Caco-2 (cell line): ENCODE measurements at regions not wholly inside any gene's neighbourhood (a gene's known extent, or its start where the extent isn't known, plus 50 kb on each side); places are given as distances from the start of the nearest gene placed in this dataset.

Source experiments
- BruUV-seq: library from RNA; stranded (reverse); fragments of 400-500 nt; replicated peaks from 2 replicates; lab custom pipeline; 2021; lab: Mats Ljungman, UMichigan
- CTCF ChIA-PET: fragments of 300-600 bp; sonication (Branson Sonifier 250); formaldehyde crosslinking; loops from one replicate; lab custom pipeline; 2022; ENCODE audit warnings: antibody characterized with exemption; lab: Charles Lee
- POLR2A ChIA-PET: fragments of 300-600 bp; sonication (Branson Sonifier 250); formaldehyde crosslinking; loops from one replicate; lab custom pipeline; 2022; ENCODE audit warnings: antibody characterized with exemption; lab: Charles Lee
- DNase-seq, 2 experiments: peaks; one replicate each; pipeline versions ENCODE4 v3.0.0 to v3.0.0-alpha.2; 2020 to 2022
- H3K27me3 ChIP-seq: replicated peaks from 2 replicates; pipeline ENCODE4 v1.6.0; 2011; ENCODE audit warnings: low read length; ENCODE audit not compliant: control insufficient read depth, insufficient read depth
- H3K36me3 ChIP-seq: 2 replicates; pipeline ENCODE4 v1.5.1; 2011; ENCODE audit warnings: low read length; ENCODE audit not compliant: control insufficient read depth, insufficient read depth
- H3K4me1 ChIP-seq: fragments of 250-450 bp; sonication (Bioruptor Pico); 2 replicates; pipeline ENCODE4 v1.5.1; 2020; ENCODE audit warnings: mild to moderate bottlenecking
- H3K4me3 ChIP-seq: 2 replicates; pipeline ENCODE4 v1.5.1; 2011; ENCODE audit warnings: low read depth, mild to moderate bottlenecking, control low read depth, low read length
- H3K9me3 ChIP-seq: fragments of 250-450 bp; sonication (Bioruptor Pico); 2 replicates; pipeline ENCODE4 v1.5.1; 2020; ENCODE audit warnings: mild to moderate bottlenecking, moderate library complexity
- H3K27ac Mint-ChIP-seq: one replicate; pipeline ENCODE4 v1.8.0; 2022; ENCODE audit warnings: mixed read lengths; ENCODE audit not compliant: unreplicated experiment
- H3K27me3 Mint-ChIP-seq: one replicate; pipeline ENCODE4 v1.8.0; 2022; ENCODE audit warnings: mixed read lengths; ENCODE audit not compliant: insufficient read depth, unreplicated experiment
- H3K36me3 Mint-ChIP-seq: one replicate; pipeline ENCODE4 v1.8.0; 2022; ENCODE audit warnings: mild to moderate bottlenecking, mixed read lengths; ENCODE audit not compliant: insufficient read depth, unreplicated experiment
- H3K4me1 Mint-ChIP-seq: one replicate; pipeline ENCODE4 v1.8.0; 2022; ENCODE audit warnings: low read depth, mixed read lengths; ENCODE audit not compliant: unreplicated experiment
- H3K4me3 Mint-ChIP-seq: one replicate; pipeline ENCODE4 v1.8.0; 2022; ENCODE audit warnings: mild to moderate bottlenecking, moderate library complexity, mixed read lengths; ENCODE audit not compliant: unreplicated experiment
- H3K9me3 Mint-ChIP-seq: one replicate; pipeline ENCODE4 v1.8.0; 2022; ENCODE audit warnings: mixed read lengths; ENCODE audit not compliant: unreplicated experiment
- CTCF ChIP-seq, 2 experiments: fragments of 200-600 bp in 1 of 2; IDR thresholded peaks; 1 replicate in 1 of 2; 2 replicates in 1 of 2; pipeline versions ENCODE4 v1.5.1 to v1.8.0; 2011 to 2022; ENCODE audit warnings: antibody characterized with exemption in 1 of 2, control low read depth in 1 of 2, inconsistent platforms in 1 of 2, low read depth in 1 of 2, low read length in 1 of 2, mild to moderate bottlenecking in 1 of 2, moderate library complexity in 1 of 2; ENCODE audit not compliant: insufficient read depth in 1 of 2, severe bottlenecking in 1 of 2, unreplicated experiment in 1 of 2
- intact Hi-C: fragments of 100-400 bp; cut with micrococcal nuclease; formaldehyde crosslinking; loops from one replicate; pipeline ENCODE4 v1.10.0; 2022; ENCODE audit not compliant: unreplicated experiment

GRCh38 chr18:44126598-44126997 lies 554.1 kb upstream of the SETBP1 start:
- no peak overlapping the region for H3K4me3 Mint-ChIP-seq

GRCh38 chr18:44128365-44128764 lies 552.3 kb upstream of the SETBP1 start:
- intact Hi-C loops = loop anchor here (5.0 kb wide), 1 partner anchor 506 kb away; no protein-coding TSS in a partner anchor
- H3K36me3 ChIP-seq = no peaks in the 10 kb centered on the region
- H3K27me3 Mint-ChIP-seq = no peaks in the 10 kb centered on the region
- no peaks in the 10 kb centered on the region for H3K27me3 ChIP-seq
- no peaks in the 10 kb centered on the region for H3K9me3 Mint-ChIP-seq
- no TSS peak for BruUV-seq
- POLR2A ChIA-PET = no interaction called here
- no peaks in the 10 kb centered on the region for H3K36me3 Mint-ChIP-seq
- H3K4me3 Mint-ChIP-seq = no peak overlapping the region
- TF ChIP-seq CTCF (IDR thresholded peaks at IDR 0.05; ENCODE audit: insufficient read depth in 1 of 2, low read depth in 1 of 2, low read length in 1 of 2, severe bottlenecking in 1 of 2, unreplicated experiment in 1 of 2) = no peak
- no peaks in the 10 kb centered on the region for H3K4me1 Mint-ChIP-seq
- H3K9me3 ChIP-seq = no peaks in the 10 kb centered on the region
- H3K4me3 ChIP-seq = no peak overlapping the region
- no peaks in the 10 kb centered on the region for H3K4me1 ChIP-seq
- no peak for DNase-seq
- CTCF ChIA-PET = no interaction called here
- H3K27ac Mint-ChIP-seq = no peak overlapping the region

More at GRCh38 chr18:44126598-44126997, 554.1 kb upstream of the SETBP1 start:
- POLR2A ChIA-PET = interaction anchor here (0.7 kb wide), 1 partner anchor 1352 kb away, joined by 4 read pairs; no protein-coding TSS in a partner anchor
- no peaks in the 10 kb centered on the region for H3K9me3 Mint-ChIP-seq
- no peaks in the 10 kb centered on the region for H3K36me3 ChIP-seq
- BruUV-seq = no TSS peak
- H3K4me1 Mint-ChIP-seq = no peaks in the 10 kb centered on the region
- H3K27ac Mint-ChIP-seq = no peak overlapping the region
- H3K36me3 Mint-ChIP-seq = no peaks in the 10 kb centered on the region
- H3K27me3 ChIP-seq = no peaks in the 10 kb centered on the region
- no peak overlapping the region for H3K4me3 ChIP-seq
- no peaks in the 10 kb centered on the region for H3K9me3 ChIP-seq
- no peak for DNase-seq
- no peaks in the 10 kb centered on the region for H3K4me1 ChIP-seq
- no peak for TF ChIP-seq CTCF (IDR thresholded peaks at IDR 0.05; ENCODE audit: insufficient read depth in 1 of 2, low read depth in 1 of 2, low read length in 1 of 2, severe bottlenecking in 1 of 2, unreplicated experiment in 1 of 2)
- CTCF ChIA-PET = no interaction called here
- peaks cover 3% of the 10 kb centered on the region for H3K27me3 Mint-ChIP-seq
- intact Hi-C loops = loop anchor here (5.0 kb wide), 1 partner anchor 504 kb away; no protein-coding TSS in a partner anchor

- DNase-seq = peak in 1 of 2 experiments; percentile 14
- no peaks in the 10 kb centered on the region for H3K9me3 ChIP-seq
- Mint-ChIP-seq H3K36me3 (no peaks in the 10 kb centered on the region), H3K4me1 (no peaks in the 10 kb centered on the region), H3K4me3 (no peak overlapping the region), H3K27ac (no peak overlapping the region), H3K9me3 (no peaks in the 10 kb centered on the region), H3K27me3 (peaks cover 2% of the 10 kb centered on the region)
- intact Hi-C loops = loop anchor here (5.0 kb wide), 1 partner anchor 197 kb away; no protein-coding TSS in a partner anchor
- no peaks in the 10 kb centered on the region for H3K36me3 ChIP-seq
- no peaks in the 10 kb centered on the region for H3K4me1 ChIP-seq
- CTCF ChIA-PET = no interaction called here
- no peaks in the 10 kb centered on the region for H3K27me3 ChIP-seq
- TF ChIP-seq CTCF (IDR thresholded peaks at IDR 0.05; ENCODE audit: insufficient read depth in 1 of 2, low read depth in 1 of 2, low read length in 1 of 2, severe bottlenecking in 1 of 2, unreplicated experiment in 1 of 2) = peak; percentile 40 to 47
- no peak overlapping the region for H3K4me3 ChIP-seq
- no TSS peak for BruUV-seq
- POLR2A ChIA-PET = no interaction called here
Observed at GRCh38 chr18:44130376-44130942, 550.2 kb upstream of the SETBP1 start.
